GM12892 (cell line): ENCODE measurements at regions not wholly inside any gene's neighbourhood (a gene's known extent, or its start where the extent isn't known, plus 50 kb on each side); places are given as distances from the start of the nearest gene placed in this dataset.

Source experiments
- POLR2A ChIP-seq: IDR thresholded peaks from 2 replicates; pipeline ENCODE4 v1.6.1; 2011; ENCODE audit warnings: low read depth, low read length, control low read depth
- POLR2AphosphoS5 ChIP-seq: IDR thresholded peaks from 2 replicates; pipeline ENCODE4 v1.6.1; 2011; ENCODE audit warnings: low read depth, low read length, control low read depth

DNA sequence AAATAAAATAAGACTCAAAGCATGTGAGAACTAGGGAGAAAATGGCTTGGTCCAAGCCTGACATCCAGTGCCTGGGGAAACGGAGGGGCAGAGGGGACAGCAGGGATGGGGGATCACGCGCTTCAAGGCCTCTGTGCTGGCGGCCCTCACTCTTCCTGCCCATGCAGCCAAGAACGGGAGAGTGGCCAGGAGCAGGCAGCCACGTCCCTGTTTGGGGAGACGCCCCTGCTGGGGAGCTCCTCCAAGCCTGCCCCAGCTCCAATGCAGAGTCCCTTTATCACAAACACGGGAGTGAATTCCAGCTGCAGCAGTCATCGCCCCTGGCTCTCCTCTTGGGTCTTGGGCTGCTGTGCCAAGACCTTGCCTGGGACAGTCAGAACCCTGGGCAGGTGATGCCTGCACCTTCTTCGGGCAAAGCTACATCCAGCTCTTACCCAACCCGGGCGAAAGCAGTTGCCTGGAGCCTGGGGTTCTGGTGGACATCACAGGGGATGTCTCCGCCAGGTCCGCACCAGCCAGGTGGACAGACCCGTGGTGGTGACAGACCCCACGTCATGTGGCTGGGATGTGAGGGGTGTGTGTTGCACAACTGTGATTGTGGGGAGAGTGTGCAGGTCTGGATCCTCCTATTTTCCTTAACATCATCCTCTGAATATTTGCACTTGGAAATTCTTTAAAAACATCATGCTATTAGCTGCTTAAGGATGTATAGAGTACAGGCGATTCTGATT lies 1391.3 kb downstream of the BRD1 start:
- TF ChIP-seq POLR2A (no peak), POLR2AphosphoS5 (no peak)
